CD14-positive monocyte (primary cell): ENCODE measurements at regions not wholly inside any gene's neighbourhood (a gene's known extent, or its start where the extent isn't known, plus 50 kb on each side); places are given as distances from the start of the nearest gene placed in this dataset.

ENCODE experiments used
- DNase-seq, 3 donors: peaks; one replicate each; pipeline ENCODE4 v3.0.0-alpha.2; 2011 to 2022
- H2AFZ ChIP-seq: 2 replicates; pipeline ENCODE4 v1.6.0; 2012; ENCODE audit warnings: mild to moderate bottlenecking, low read depth, low read length, inconsistent platforms; ENCODE audit not compliant: insufficient read depth, poor library complexity, severe bottlenecking
- H3K27ac ChIP-seq, 2 donors: 1 replicate in 1 of 2; 2 replicates in 1 of 2; pipeline ENCODE4 v1.5.1; 2012 to 2013; ENCODE audit warnings: low read length in 2 of 2, control low read depth in 1 of 2, inconsistent platforms in 1 of 2, low read depth in 1 of 2, mild to moderate bottlenecking in 1 of 2
- H3K27me3 ChIP-seq, 2 donors: one replicate each; pipeline versions ENCODE4 v1.6.0 to v1.6.1; 2011 to 2013; ENCODE audit warnings: low read length in 2 of 2; ENCODE audit not compliant: control insufficient read depth in 2 of 2, insufficient read depth in 2 of 2
- H3K36me3 ChIP-seq, 2 donors: replicated peaks in 1 of 2; 1 replicate in 1 of 2; 2 replicates in 1 of 2; pipeline versions ENCODE4 v1.5.1 to v1.6.1; 2012 to 2013; ENCODE audit warnings: low read length in 2 of 2, control low read depth in 1 of 2, inconsistent platforms in 1 of 2, mild to moderate bottlenecking in 1 of 2; ENCODE audit not compliant: insufficient read depth in 2 of 2, control insufficient read depth in 1 of 2
- H3K4me1 ChIP-seq, 2 donors: 1 replicate in 1 of 2; 2 replicates in 1 of 2; pipeline versions ENCODE4 v1.5.1 to v1.6.1; 2012 to 2013; ENCODE audit warnings: low read length in 2 of 2, control low read depth in 1 of 2, inconsistent platforms in 1 of 2, mild to moderate bottlenecking in 1 of 2, moderate library complexity in 1 of 2; ENCODE audit not compliant: insufficient read depth in 2 of 2, control insufficient read depth in 1 of 2
- H3K4me2 ChIP-seq: replicated peaks from 2 replicates; pipeline ENCODE3; 2012; ENCODE audit warnings: low read length, moderate library complexity, mild to moderate bottlenecking; ENCODE audit not compliant: poor library complexity, severe bottlenecking; ENCODE audit errors: extremely low read depth
- H3K4me3 ChIP-seq, 3 experiments: fragments of 200-600 bp in 1 of 3; sonication (generic) in 1 of 3; replicated peaks in 1 of 3; 1 replicate in 2 of 3; 2 replicates in 1 of 3; pipeline ENCODE4 v1.5.1; 2011 to 2013; ENCODE audit warnings: low read length in 3 of 3, mild to moderate bottlenecking in 3 of 3, control low read depth in 2 of 3, low read depth in 2 of 3, inconsistent platforms in 1 of 3, moderate library complexity in 1 of 3
- H3K79me2 ChIP-seq: 2 replicates; pipeline ENCODE4 v1.6.0; 2012; ENCODE audit warnings: mild to moderate bottlenecking, control low read depth, inconsistent platforms, low read length, moderate library complexity; ENCODE audit not compliant: insufficient read depth
- H3K9ac ChIP-seq: 2 replicates; pipeline ENCODE4 v1.6.0; 2017; ENCODE audit warnings: low read length, mild to moderate bottlenecking; ENCODE audit not compliant: insufficient read depth, poor library complexity, severe bottlenecking
- H3K9me3 ChIP-seq, 2 donors: replicated peaks in 1 of 2; 1 replicate in 1 of 2; 2 replicates in 1 of 2; pipeline versions ENCODE4 v1.5.1 to v1.6.1; 2012 to 2013; ENCODE audit warnings: low read length in 2 of 2, control low read depth in 1 of 2; ENCODE audit not compliant: control insufficient read depth in 1 of 2, insufficient read depth in 1 of 2
- H4K20me1 ChIP-seq: 2 replicates; pipeline ENCODE4 v1.6.0; 2012; ENCODE audit warnings: mild to moderate bottlenecking, low read length, control low read depth, moderate library complexity; ENCODE audit not compliant: insufficient read depth
- H3K27ac Mint-ChIP-seq, 7 donors: one replicate each; pipeline ENCODE4 v1.8.0; 2020; ENCODE audit warnings: mild to moderate bottlenecking in 7 of 7, mixed read lengths in 7 of 7, moderate library complexity in 6 of 7, inconsistent platforms in 2 of 7
- H3K27me3 Mint-ChIP-seq, 3 donors: one replicate each; pipeline ENCODE4 v1.8.0; 2021 to 2022; ENCODE audit warnings: low read depth in 3 of 3, mild to moderate bottlenecking in 3 of 3, mixed read lengths in 3 of 3, moderate library complexity in 3 of 3, inconsistent platforms in 1 of 3
- H3K36me3 Mint-ChIP-seq, 2 donors: one replicate each; pipeline ENCODE4 v1.8.0; 2020; ENCODE audit warnings: mixed read lengths in 2 of 2, inconsistent platforms in 1 of 2, mild to moderate bottlenecking in 1 of 2
- H3K4me1 Mint-ChIP-seq: one replicate; pipeline ENCODE4 v1.8.0; 2020; ENCODE audit warnings: mild to moderate bottlenecking, mixed read lengths
- H3K4me3 Mint-ChIP-seq, 2 donors: one replicate each; pipeline ENCODE4 v1.8.0; 2020; ENCODE audit warnings: mild to moderate bottlenecking in 2 of 2, mixed read lengths in 2 of 2, moderate library complexity in 1 of 2
- H3K9me3 Mint-ChIP-seq, 7 donors: one replicate each; pipeline ENCODE4 v1.8.0; 2020 to 2022; ENCODE audit warnings: mixed read lengths in 7 of 7, mild to moderate bottlenecking in 6 of 7, moderate library complexity in 6 of 7, inconsistent platforms in 2 of 7
- CTCF ChIP-seq: fragments of 200-600 bp; IDR thresholded peaks from one replicate; pipeline ENCODE4 v1.8.0; 2022; ENCODE audit warnings: antibody characterized with exemption, mild to moderate bottlenecking
- WGBS: methylation state at CpG from one replicate; pipeline ENCODE4 v1.1.5; 2013; ENCODE audit warnings: missing lambda C conversion rate; ENCODE audit not compliant: insufficient coverage; 5-methylcytosine and 5-hydroxymethylcytosine counted together
- intact Hi-C, 2 donors: fragments of 100-400 bp; cut with micrococcal nuclease; formaldehyde crosslinking; loops; one replicate each; pipeline versions ENCODE4 v1.15.0 to v1.15.1; 2023

- no peak overlapping the region for H3K4me2 ChIP-seq
- H3K36me3 ChIP-seq = no peaks in the 10 kb centered on the region
- H3K36me3 Mint-ChIP-seq = no peaks in the 10 kb centered on the region
- no peak overlapping the region for H2AFZ ChIP-seq
- 100% methylated on average over 1 of the region's 3 CpGs for WGBS
- H3K27ac ChIP-seq = no peak overlapping the region
- no peak for DNase-seq
- intact Hi-C loops = no loop called here
- H3K27ac Mint-ChIP-seq = no peak overlapping the region
- no peaks in the 10 kb centered on the region for H4K20me1 ChIP-seq
- no peaks in the 10 kb centered on the region for H3K4me1 Mint-ChIP-seq
- peaks cover 0 to 3% of the 10 kb centered on the region in 2 donors for H3K27me3 ChIP-seq
- no peak overlapping the region for H3K4me3 ChIP-seq
- peaks cover 4 to 13% (median 7%) of the 10 kb centered on the region in 3 donors for H3K27me3 Mint-ChIP-seq
- no peaks in the 10 kb centered on the region for H3K9me3 Mint-ChIP-seq
- no peaks in the 10 kb centered on the region for H3K9me3 ChIP-seq
- no peaks in the 10 kb centered on the region for H3K79me2 ChIP-seq
- no peaks in the 10 kb centered on the region for H3K4me1 ChIP-seq
- no peak overlapping the region for H3K4me3 Mint-ChIP-seq
- no peak for TF ChIP-seq CTCF
- no peak overlapping the region for H3K9ac ChIP-seq
Measured at GRCh38 chr5:112475747-112476365, 56.8 kb upstream of the EPB41L4A start.

- H3K36me3 ChIP-seq = no peaks in the 10 kb centered on the region
- no peaks in the 10 kb centered on the region for H3K27me3 ChIP-seq
- no peaks in the 10 kb centered on the region for H4K20me1 ChIP-seq
- no peaks in the 10 kb centered on the region for H3K79me2 ChIP-seq
- no CpG with 5 or more reads among the region's 1 CpG for WGBS
- Mint-ChIP-seq H3K9me3 (peaks cover 0 to 7% (median under 1%) of the 10 kb centered on the region in 7 donors), H3K27ac (no peak overlapping the region), H3K36me3 (no peaks in the 10 kb centered on the region), H3K4me1 (no peaks in the 10 kb centered on the region), H3K4me3 (no peak overlapping the region), H3K27me3 (peaks cover under 1 to 10% (median 3%) of the 10 kb centered on the region in 3 donors)
- no peak for TF ChIP-seq CTCF
- no peak overlapping the region for H2AFZ ChIP-seq
- no peak overlapping the region for H3K9ac ChIP-seq
- DNase-seq = no peak
- H3K9me3 ChIP-seq = no peaks in the 10 kb centered on the region
- intact Hi-C loops = no loop called here
- H3K27ac ChIP-seq = no peak overlapping the region
- no peaks in the 10 kb centered on the region for H3K4me1 ChIP-seq
- H3K4me3 ChIP-seq = no peak overlapping the region
- no peak overlapping the region for H3K4me2 ChIP-seq
Measured at GRCh38 chr5:112479418-112479817, 60.3 kb upstream of the EPB41L4A start.
